Stimulated activated CD4-positive, alpha-beta T cell treated with anti-CD3 and anti-CD28 coated beads, Interleukin-12 subunit alpha, Interleukin-12 subunit beta, amount 100 ng/mL, for 48 hours (primary cell): ENCODE measurements at regions not wholly inside any gene's neighbourhood (a gene's known extent, or its start where the extent isn't known, plus 50 kb on each side); places are given as distances from the start of the nearest gene placed in this dataset.
"Not testable (repeated sequence)": the region's sequence is repeated elsewhere in the genome, so short reads cannot be mapped to it uniquely, and the experiment has no call there.

Experiments
- DNase-seq, 3 donors: peaks; one replicate each; pipeline ENCODE4 v3.0.0-alpha.2; 2020; ENCODE audit warnings: low read depth in 2 of 3, low spot score in 1 of 3

GRCh38 chrX:125198546-125198945, 121.1 kb upstream of the TEX13C start:
- no peak for DNase-seq

DNA sequence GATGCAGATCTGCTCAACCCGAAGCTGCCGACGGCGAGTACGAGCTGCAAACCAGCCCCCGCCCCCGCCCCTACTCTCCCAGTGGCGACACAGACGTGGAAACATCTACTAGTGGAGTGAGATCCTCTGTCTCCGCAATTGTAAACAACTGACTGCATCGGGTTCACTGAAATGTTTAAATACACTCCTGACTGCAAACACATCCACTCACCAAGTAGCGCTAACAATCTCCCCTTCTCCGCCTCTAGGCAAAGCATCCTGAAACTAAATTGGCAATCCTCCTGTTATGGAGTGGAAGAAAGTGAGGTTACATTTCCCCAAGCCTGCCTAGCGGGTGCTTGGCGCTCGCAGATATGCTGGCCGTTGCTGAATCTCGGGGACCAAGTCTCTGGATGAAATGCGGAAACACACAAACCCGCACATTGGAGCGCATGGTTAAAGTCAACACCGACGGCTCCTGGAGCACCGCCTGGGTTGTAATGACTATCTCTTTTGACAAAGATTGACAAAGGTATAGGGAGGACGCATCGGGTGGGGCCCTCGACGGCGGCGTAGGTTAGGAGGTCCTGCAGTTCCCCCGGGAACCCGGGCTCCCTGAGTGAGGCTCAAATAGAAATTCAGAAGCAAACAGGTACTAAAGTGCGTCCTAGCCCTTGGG, 117.0 kb upstream of the TEX13C start:
- DNase-seq, result no peak

DNA sequence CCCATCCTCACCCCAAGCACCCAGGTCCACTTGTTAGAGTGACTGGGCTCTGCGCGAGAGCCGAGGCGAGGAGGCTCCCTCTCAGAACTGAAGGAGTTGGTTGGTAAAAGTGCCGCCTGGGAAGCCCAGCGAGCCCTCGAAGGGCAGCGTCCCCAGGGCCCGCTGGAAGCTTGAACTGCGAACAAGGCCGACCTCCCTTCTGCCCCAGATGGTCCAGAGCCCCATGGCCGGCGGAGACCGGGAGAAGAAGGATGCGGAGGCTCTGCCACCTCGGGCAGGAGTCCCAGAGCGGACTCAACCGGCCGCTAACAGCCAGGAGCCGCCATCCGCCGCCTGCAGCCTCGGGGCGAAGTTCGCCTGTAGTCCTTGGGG, 116.3 kb upstream of the TEX13C start:
- no peak for DNase-seq

- no peak for DNase-seq
Measured at GRCh38 chrX:125203737-125204578, 115.7 kb upstream of the TEX13C start.

DNA sequence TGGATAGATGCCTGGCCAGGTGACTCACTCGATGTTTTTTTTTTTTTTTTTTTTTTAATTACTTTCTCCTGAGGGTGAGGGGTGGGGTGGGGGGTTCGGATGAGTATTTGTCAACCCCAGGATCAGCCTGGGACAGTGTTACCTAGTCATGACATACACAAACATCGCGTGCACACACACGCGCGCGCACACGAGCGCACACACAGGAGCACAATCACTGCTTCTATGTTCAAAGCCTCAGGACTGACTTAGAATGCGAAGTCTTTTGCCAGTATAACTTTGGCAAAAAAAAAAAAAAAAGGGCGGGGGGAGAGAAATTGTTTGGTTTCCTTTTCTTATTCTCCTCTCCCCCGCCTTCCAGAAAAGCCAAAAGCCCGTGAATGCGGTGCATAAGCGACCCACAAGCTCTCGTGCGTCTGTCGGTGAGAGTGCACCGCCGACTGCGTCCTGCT, 115.0 kb upstream of the TEX13C start:
- DNase-seq, result no peak

DNA sequence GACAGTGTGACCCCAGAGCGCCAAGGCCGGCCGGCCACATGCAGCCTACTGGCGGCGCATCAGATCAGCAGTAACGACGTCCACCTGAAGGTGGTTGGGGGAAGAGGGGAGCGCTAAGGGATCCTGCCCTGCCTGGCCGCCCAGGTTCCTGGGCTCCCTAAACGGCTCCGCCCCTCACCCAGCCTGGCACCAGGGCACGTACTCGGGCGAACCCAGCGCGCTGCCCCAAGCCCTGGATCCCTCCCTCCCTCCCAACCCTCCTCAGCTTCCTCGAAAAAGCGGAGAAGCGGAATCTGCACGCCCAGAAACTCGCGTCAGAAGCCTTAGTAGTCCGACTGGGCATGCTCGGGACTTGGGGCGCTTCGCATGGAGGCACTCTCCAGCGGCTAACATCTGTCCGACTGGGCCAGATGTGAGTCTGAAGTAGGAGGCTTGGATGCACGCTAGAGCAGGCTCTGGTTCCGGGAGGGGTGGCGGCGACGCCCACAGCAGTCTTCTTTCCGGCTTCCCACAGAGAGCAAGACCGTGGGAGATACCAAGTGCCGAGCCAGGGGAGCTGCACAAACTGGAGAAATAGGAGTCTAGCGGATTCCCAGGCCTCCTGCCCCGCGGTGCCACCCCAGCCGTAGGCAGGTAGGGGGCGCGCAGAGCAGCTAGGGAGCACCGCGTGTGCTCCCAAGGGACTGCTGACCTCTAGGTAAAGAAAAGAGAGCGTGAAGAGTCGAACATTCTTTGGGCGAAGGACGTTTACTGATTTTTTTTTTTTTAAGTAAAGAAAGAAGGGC, 114.3 kb upstream of the TEX13C start:
- peak in 1 of 3 donors; percentile 9 for DNase-seq

- no peak for DNase-seq
Measured at GRCh38 chrX:125205918-125206665, 113.6 kb upstream of the TEX13C start.

DNA sequence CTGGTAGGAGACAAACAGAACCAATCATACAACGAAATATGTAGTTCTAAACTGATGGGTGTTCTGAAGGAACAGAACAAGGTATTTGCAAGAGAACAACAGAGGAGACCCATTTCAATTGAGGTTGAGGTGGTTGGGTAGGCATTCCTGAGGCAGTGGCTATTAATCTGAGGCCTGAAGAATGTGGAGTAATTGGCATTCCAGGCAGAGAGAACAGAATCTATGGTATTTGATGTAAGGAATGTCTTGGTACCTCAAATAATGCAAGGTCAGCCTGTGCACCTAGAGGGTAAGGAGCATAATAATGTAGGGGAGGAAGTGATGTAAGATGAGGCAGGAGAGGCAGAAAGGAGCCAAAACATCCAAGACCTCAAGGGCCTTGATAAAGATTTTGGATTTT, 109.5 kb upstream of the TEX13C start:
- DNase-seq, result no peak

GRCh38 chrX:125219852-125220251, 99.8 kb upstream of the TEX13C start:
- DNase-seq, result no peak

GRCh38 chrX:125236955-125237354, 82.7 kb upstream of the TEX13C start:
- DNase-seq, result no peak

DNA sequence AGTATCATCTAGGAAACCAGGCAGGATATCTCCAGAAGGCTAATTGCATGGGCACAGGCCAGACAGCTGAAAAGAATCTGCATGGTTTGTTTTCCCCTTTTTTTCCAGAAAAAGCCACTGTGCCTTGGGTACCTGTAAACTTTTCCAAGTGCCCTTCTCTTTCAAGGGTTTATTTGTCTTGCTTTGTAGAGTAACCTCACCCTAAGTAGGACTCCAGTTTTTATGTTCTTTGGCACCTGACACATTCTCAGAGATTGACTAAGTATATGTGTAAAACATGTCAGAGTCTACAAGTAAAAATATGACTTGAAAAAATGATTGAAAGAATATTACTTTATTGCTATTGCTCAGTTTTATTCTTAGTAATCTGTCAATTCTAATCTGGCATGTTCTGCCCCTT, 70.7 kb upstream of the TEX13C start:
- DNase-seq, result no peak

GRCh38 chrX:125255759-125256158, 63.9 kb upstream of the TEX13C start:
- not testable (repeated sequence) for DNase-seq

- no peak for DNase-seq
Measured at GRCh38 chrX:125262836-125263235, 56.8 kb upstream of the TEX13C start.

GRCh38 chrX:125266153-125266660, 53.5 kb upstream of the TEX13C start:
- no peak for DNase-seq
